HepG2 (cell line): ENCODE measurements at regions not wholly inside any gene's neighbourhood (a gene's known extent, or its start where the extent isn't known, plus 50 kb on each side); places are given as distances from the start of the nearest gene placed in this dataset.

ENCODE experiments used
- ARID5B ChIP-seq: IDR thresholded peaks from 2 replicates; pipeline ENCODE4 v1.4.0; 2020; ENCODE audit warnings: mild to moderate bottlenecking, missing genetic modification reagents
- CEBPB ChIP-seq: IDR thresholded peaks from 2 replicates; pipeline ENCODE4 v1.6.1; 2011; ENCODE audit warnings: low read depth, low read length, improper control_type of control experiment, borderline replicate concordance
- FOXA3 ChIP-seq: IDR thresholded peaks from 2 replicates; pipeline ENCODE4 v1.6.1; 2016; ENCODE audit warnings: missing genetic modification reagents, missing compliant biosample characterization
- FOXO1 ChIP-seq: sonication (generic); formaldehyde crosslinking; IDR thresholded peaks from 2 replicates; pipeline ENCODE4 v1.4.0; 2020; ENCODE audit warnings: missing genetic modification reagents
- GABPA ChIP-seq, 2 experiments: IDR thresholded peaks; 2 replicates each; pipeline ENCODE4 v1.6.1; 2011 to 2016; ENCODE audit warnings: low read depth in 2 of 2, low read length in 1 of 2, missing biosample characterization in 1 of 2, missing genetic modification characterization in 1 of 2
- JUND ChIP-seq: sonication (generic); formaldehyde crosslinking; IDR thresholded peaks from 2 replicates; pipeline ENCODE4 v1.8.0; 2022; ENCODE audit warnings: mild to moderate bottlenecking, missing genetic modification reagents
- KDM6A ChIP-seq: IDR thresholded peaks from 2 replicates; pipeline ENCODE4 v1.6.1; 2016; ENCODE audit warnings: low read depth
- MAZ ChIP-seq, 2 experiments: sonication (generic) in 1 of 2; formaldehyde crosslinking in 1 of 2; IDR thresholded peaks; 2 replicates each; pipeline versions ENCODE4 v1.5.0 to v1.6.1; 2012 to 2020; ENCODE audit warnings: low read depth in 2 of 2, mild to moderate bottlenecking in 2 of 2, borderline replicate concordance in 1 of 2, improper control_type of control experiment in 1 of 2, low read length in 1 of 2, missing genetic modification reagents in 1 of 2, moderate library complexity in 1 of 2
- MYC ChIP-seq: sonication (generic); formaldehyde crosslinking; IDR thresholded peaks from 2 replicates; pipeline ENCODE4 v1.9.0; 2021; ENCODE audit warnings: missing genetic modification reagents, borderline replicate concordance
- NKX3-1 ChIP-seq: sonication (generic); formaldehyde crosslinking; IDR thresholded peaks from 2 replicates; pipeline ENCODE4 v1.5.0; 2020; ENCODE audit warnings: missing genetic modification reagents
- PHF8 ChIP-seq: sonication (generic); formaldehyde crosslinking; IDR thresholded peaks from 2 replicates; pipeline ENCODE4 v1.5.0; 2020; ENCODE audit warnings: missing genetic modification reagents
- SIX1 ChIP-seq: sonication (generic); formaldehyde crosslinking; IDR thresholded peaks from 2 replicates; pipeline ENCODE4 v1.4.0; 2020; ENCODE audit warnings: missing genetic modification reagents, borderline replicate concordance
- SP4 ChIP-seq: sonication (generic); formaldehyde crosslinking; IDR thresholded peaks from 2 replicates; pipeline ENCODE4 v1.8.1; 2023; ENCODE audit warnings: mild to moderate bottlenecking, missing genetic modification reagents
- USF2 ChIP-seq, 2 experiments: sonication (generic) in 1 of 2; formaldehyde crosslinking in 1 of 2; IDR thresholded peaks; 2 replicates each; pipeline versions ENCODE4 v1.5.1 to v1.6.1; 2011 to 2020; ENCODE audit warnings: borderline replicate concordance in 1 of 2, low read depth in 1 of 2, low read length in 1 of 2, mild to moderate bottlenecking in 1 of 2, missing genetic modification reagents in 1 of 2, moderate library complexity in 1 of 2
- ZBTB3 ChIP-seq: sonication (generic); formaldehyde crosslinking; IDR thresholded peaks from 2 replicates; pipeline ENCODE4 v1.4.0; 2020; ENCODE audit warnings: low read depth, mild to moderate bottlenecking, moderate library complexity, missing genetic modification reagents, borderline replicate concordance
- ZNF383 ChIP-seq: sonication (generic); formaldehyde crosslinking; IDR thresholded peaks from 2 replicates; pipeline ENCODE4 v1.4.0; 2020; ENCODE audit warnings: missing genetic modification reagents, mild to moderate bottlenecking, borderline replicate concordance
- ZNF512B ChIP-seq: sonication (generic); formaldehyde crosslinking; IDR thresholded peaks from 2 replicates; pipeline ENCODE4 v1.5.1; 2020; ENCODE audit warnings: missing genetic modification reagents, mild to moderate bottlenecking, borderline replicate concordance
- ZNF766 ChIP-seq: sonication (generic); formaldehyde crosslinking; IDR thresholded peaks from 2 replicates; pipeline ENCODE4 v1.5.0; 2020; ENCODE audit warnings: missing genetic modification reagents, borderline replicate concordance
- TF ChIP-seq, protein P1 (sequence below): sonication (generic); formaldehyde crosslinking; IDR thresholded peaks from 2 replicates; pipeline ENCODE4 v1.5.0; 2020; ENCODE audit warnings: mild to moderate bottlenecking, missing genetic modification reagents, moderate library complexity

DNA sequence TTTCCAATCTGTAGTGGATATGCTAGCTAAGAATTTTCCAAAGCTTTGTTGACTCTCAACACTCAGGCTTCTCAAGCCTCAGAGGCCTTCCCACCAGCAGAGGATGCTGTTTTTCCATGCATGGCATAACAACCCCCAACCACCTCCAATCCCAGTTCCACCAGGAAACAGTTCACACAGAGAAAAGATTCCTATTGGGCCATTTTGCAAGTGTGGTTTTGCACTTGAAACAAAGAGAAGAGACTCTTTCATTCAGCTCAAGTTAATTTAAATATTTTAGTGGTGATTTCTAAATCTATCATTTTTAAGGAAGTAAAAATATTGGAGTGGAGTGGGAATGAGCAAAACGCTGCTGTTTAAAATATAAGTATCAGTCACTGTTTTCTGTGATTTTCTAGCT is 105.6 kb upstream of the COL1A2 start (continued):
- no peak for TF ChIP-seq JUND
- TF ChIP-seq ZNF512B: no peak
- no peak for TF ChIP-seq SIX1 (CRISPR knock-in tag)
- no peak for TF ChIP-seq CEBPB
- TF ChIP-seq FOXA3 (CRISPR knock-in tag): peak; percentile 48; the same call in 1 of the 2 replicates
- TF ChIP-seq ARID5B (CRISPR knock-in tag): 0 out of 2 replicates have a peak, but pooled peaks have one; percentile 20
- TF ChIP-seq PHF8: no peak
- no peak for TF ChIP-seq GABPA (IDR thresholded peaks at IDR 0.05; ENCODE audit: low read depth, low read length)
- TF ChIP-seq GABPA (CRISPR knock-in tag; IDR thresholded peaks at IDR 0.05; ENCODE audit: low read depth): peak; percentile 33; the same call in 1 of the 2 replicates
- TF ChIP-seq KDM6A (CRISPR knock-in tag): no peak
- TF ChIP-seq ZNF766: no peak
- no peak for TF ChIP-seq USF2 (IDR thresholded peaks at IDR 0.05; ENCODE audit: low read depth, low read length)
- no peak for TF ChIP-seq USF2 (CRISPR knock-in tag; IDR thresholded peaks at IDR 0.05; ENCODE audit: borderline replicate concordance)
- TF ChIP-seq MYC (CRISPR knock-in tag): no peak
- TF ChIP-seq SP4 (CRISPR knock-in tag): no peak
- TF ChIP-seq NKX3-1 (CRISPR knock-in tag): no peak
- TF ChIP-seq FOXO1 (CRISPR knock-in tag): 0 out of 2 replicates have a peak, but pooled peaks have one; percentile 24
- TF ChIP-seq ZBTB3 (CRISPR knock-in tag): no peak
- TF ChIP-seq, protein P1, sequence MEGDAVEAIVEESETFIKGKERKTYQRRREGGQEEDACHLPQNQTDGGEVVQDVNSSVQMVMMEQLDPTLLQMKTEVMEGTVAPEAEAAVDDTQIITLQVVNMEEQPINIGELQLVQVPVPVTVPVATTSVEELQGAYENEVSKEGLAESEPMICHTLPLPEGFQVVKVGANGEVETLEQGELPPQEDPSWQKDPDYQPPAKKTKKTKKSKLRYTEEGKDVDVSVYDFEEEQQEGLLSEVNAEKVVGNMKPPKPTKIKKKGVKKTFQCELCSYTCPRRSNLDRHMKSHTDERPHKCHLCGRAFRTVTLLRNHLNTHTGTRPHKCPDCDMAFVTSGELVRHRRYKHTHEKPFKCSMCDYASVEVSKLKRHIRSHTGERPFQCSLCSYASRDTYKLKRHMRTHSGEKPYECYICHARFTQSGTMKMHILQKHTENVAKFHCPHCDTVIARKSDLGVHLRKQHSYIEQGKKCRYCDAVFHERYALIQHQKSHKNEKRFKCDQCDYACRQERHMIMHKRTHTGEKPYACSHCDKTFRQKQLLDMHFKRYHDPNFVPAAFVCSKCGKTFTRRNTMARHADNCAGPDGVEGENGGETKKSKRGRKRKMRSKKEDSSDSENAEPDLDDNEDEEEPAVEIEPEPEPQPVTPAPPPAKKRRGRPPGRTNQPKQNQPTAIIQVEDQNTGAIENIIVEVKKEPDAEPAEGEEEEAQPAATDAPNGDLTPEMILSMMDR: peak; percentile 87
- TF ChIP-seq ZNF383: no peak
- peak; percentile 52; the same call in 1 of the 2 replicates for TF ChIP-seq MAZ (IDR thresholded peaks at IDR 0.05; ENCODE audit: borderline replicate concordance, low read depth, low read length)
- no peak for TF ChIP-seq MAZ (CRISPR knock-in tag; IDR thresholded peaks at IDR 0.05; ENCODE audit: low read depth)
